GM19351 (cell line): ENCODE measurements at regions not wholly inside any gene's neighbourhood (a gene's known extent, or its start where the extent isn't known, plus 50 kb on each side); places are given as distances from the start of the nearest gene placed in this dataset.

Experiments used
- ATAC-seq: cut with Tn5 transposase; IDR thresholded peaks from one replicate; pipeline ENCODE4 v1.9.1; 2021; ENCODE audit warnings: mild to moderate bottlenecking, moderate library complexity; ENCODE audit not compliant: unreplicated experiment

GRCh38 chr1:168865850-168866620 lies 137.0 kb upstream of the DPT start:
- ATAC-seq, result no peak

GRCh38 chr1:168867941-168868634 lies 139.1 kb upstream of the DPT start:
- no peak for ATAC-seq

GRCh38 chr1:168871531-168871930 lies 142.5 kb upstream of the DPT start:
- ATAC-seq, result no peak

- no peak for ATAC-seq
Measured at GRCh38 chr1:168875831-168876230, 146.8 kb upstream of the DPT start.

- ATAC-seq, result no peak
Measured at GRCh38 chr1:168876830-168877229, 147.8 kb upstream of the DPT start.

- ATAC-seq, result no peak
Measured at GRCh38 chr1:168879896-168880734, 151.1 kb upstream of the DPT start.

GRCh38 chr1:168881656-168882260 lies 152.8 kb upstream of the DPT start:
- ATAC-seq, result no peak

- no peak for ATAC-seq
Measured at GRCh38 chr1:168887381-168887780, 158.4 kb upstream of the DPT start.

GRCh38 chr1:168888418-168888817 lies 159.4 kb upstream of the DPT start:
- no peak for ATAC-seq

GRCh38 chr1:168892931-168893330 lies 163.9 kb upstream of the DPT start:
- no peak for ATAC-seq

GRCh38 chr1:168893359-168893801 lies 164.4 kb upstream of the DPT start:
- no peak for ATAC-seq

GRCh38 chr1:168894397-168894903 lies 165.4 kb upstream of the DPT start:
- no peak for ATAC-seq

GRCh38 chr1:168897249-168897648 lies 168.2 kb upstream of the DPT start:
- ATAC-seq, result no peak

GRCh38 chr1:168903237-168903830 lies 174.3 kb upstream of the DPT start:
- ATAC-seq, result no peak

- ATAC-seq, result no peak
Measured at GRCh38 chr1:168905633-168906032, 176.6 kb upstream of the DPT start.

- no peak for ATAC-seq
Measured at GRCh38 chr1:168906367-168906766, 177.4 kb upstream of the DPT start.

- ATAC-seq, result no peak
Measured at GRCh38 chr1:168907053-168907452, 178.0 kb upstream of the DPT start.

- ATAC-seq, result no peak
Measured at GRCh38 chr1:168907786-168908348, 178.9 kb upstream of the DPT start.

- ATAC-seq, result no peak
Measured at GRCh38 chr1:168910403-168910802, 181.4 kb upstream of the DPT start.

GRCh38 chr1:168911370-168911769 lies 182.4 kb upstream of the DPT start:
- no peak for ATAC-seq
